MM.1S (cell line): ENCODE measurements at regions not wholly inside any gene's neighbourhood (a gene's known extent, or its start where the extent isn't known, plus 50 kb on each side); places are given as distances from the start of the nearest gene placed in this dataset.
A peak's percentile ranks its signal among the peaks of the same experiment; 100 is the strongest.

ENCODE experiments used
- DNase-seq: peaks from one replicate; pipeline ENCODE4 v3.0.0-alpha.2; 2015
- H2AFZ ChIP-seq: fragments of 300-600 bp; sonication (generic); 2 replicates; pipeline ENCODE4 v1.6.0; 2016; ENCODE audit warnings: antibody characterized with exemption, low read length
- H3F3A ChIP-seq: fragments of 300-600 bp; sonication (generic); 2 replicates; pipeline ENCODE4 v1.6.1; 2016; ENCODE audit warnings: mild to moderate bottlenecking, antibody characterized with exemption, low read length, moderate library complexity, mixed read lengths; ENCODE audit not compliant: insufficient read depth
- H3K27ac ChIP-seq: fragments of 300-600 bp; sonication (generic); 2 replicates; pipeline ENCODE4 v1.5.1; 2016; ENCODE audit warnings: mild to moderate bottlenecking, low read length
- H3K27me3 ChIP-seq: fragments of 300-600 bp; sonication (generic); replicated peaks from 2 replicates; pipeline ENCODE4 v1.6.0; 2016; ENCODE audit warnings: low read length; ENCODE audit not compliant: insufficient read depth
- H3K36me3 ChIP-seq: fragments of 300-600 bp; sonication (generic); replicated peaks from 2 replicates; pipeline ENCODE4 v1.6.1; 2016; ENCODE audit warnings: mild to moderate bottlenecking, low read length, mixed read lengths; ENCODE audit not compliant: insufficient read depth
- H3K4me1 ChIP-seq: fragments of 300-600 bp; sonication (generic); 2 replicates; pipeline ENCODE4 v1.6.1; 2016; ENCODE audit warnings: low read length, mixed read lengths
- H3K4me2 ChIP-seq: fragments of 300-600 bp; sonication (generic); 2 replicates; pipeline ENCODE4 v1.6.0; 2016; ENCODE audit warnings: low read depth, low read length
- H3K4me3 ChIP-seq: fragments of 300-600 bp; sonication (generic); 2 replicates; pipeline ENCODE4 v1.5.1; 2016; ENCODE audit warnings: low read length, mixed read lengths
- H3K79me2 ChIP-seq: fragments of 300-600 bp; sonication (generic); 2 replicates; pipeline ENCODE4 v1.6.1; 2016; ENCODE audit warnings: mixed run types, low read length, mixed read lengths
- H3K9ac ChIP-seq: fragments of 300-600 bp; sonication (generic); 2 replicates; pipeline ENCODE4 v1.6.1; 2016; ENCODE audit warnings: low read length, mixed read lengths
- H3K9me2 ChIP-seq: fragments of 300-600 bp; sonication (generic); replicated peaks from 2 replicates; pipeline ENCODE4 v1.6.1; 2016; ENCODE audit warnings: mild to moderate bottlenecking, low read length, mixed read lengths; ENCODE audit not compliant: insufficient read depth
- H3K9me3 ChIP-seq: fragments of 300-600 bp; sonication (generic); replicated peaks from 2 replicates; pipeline ENCODE4 v1.6.1; 2016; ENCODE audit warnings: mild to moderate bottlenecking, low read length, mixed read lengths; ENCODE audit not compliant: insufficient read depth
- H4K20me1 ChIP-seq: fragments of 300-600 bp; sonication (generic); 2 replicates; pipeline ENCODE4 v1.6.1; 2016; ENCODE audit warnings: mild to moderate bottlenecking, low read length, moderate library complexity, mixed read lengths; ENCODE audit not compliant: insufficient read depth
- EZH2 ChIP-seq: fragments of 300-600 bp; sonication (generic); optimal IDR thresholded peaks from 2 replicates; pipeline ENCODE3; 2017; ENCODE audit warnings: low read depth, mild to moderate bottlenecking, antibody characterized with exemption, low read length, mixed read lengths
- EZH2phosphoT487 ChIP-seq: fragments of 300-600 bp; sonication (generic); IDR thresholded peaks from 2 replicates; pipeline ENCODE4 v1.6.1; 2018; ENCODE audit warnings: antibody characterized with exemption, low read length
- TF ChIP-seq, protein P1 (sequence below): fragments of 300-600 bp; sonication (generic); IDR thresholded peaks from 2 replicates; pipeline ENCODE4 v1.5.1; 2016; ENCODE audit warnings: antibody characterized with exemption, low read length, mixed read lengths

DNA sequence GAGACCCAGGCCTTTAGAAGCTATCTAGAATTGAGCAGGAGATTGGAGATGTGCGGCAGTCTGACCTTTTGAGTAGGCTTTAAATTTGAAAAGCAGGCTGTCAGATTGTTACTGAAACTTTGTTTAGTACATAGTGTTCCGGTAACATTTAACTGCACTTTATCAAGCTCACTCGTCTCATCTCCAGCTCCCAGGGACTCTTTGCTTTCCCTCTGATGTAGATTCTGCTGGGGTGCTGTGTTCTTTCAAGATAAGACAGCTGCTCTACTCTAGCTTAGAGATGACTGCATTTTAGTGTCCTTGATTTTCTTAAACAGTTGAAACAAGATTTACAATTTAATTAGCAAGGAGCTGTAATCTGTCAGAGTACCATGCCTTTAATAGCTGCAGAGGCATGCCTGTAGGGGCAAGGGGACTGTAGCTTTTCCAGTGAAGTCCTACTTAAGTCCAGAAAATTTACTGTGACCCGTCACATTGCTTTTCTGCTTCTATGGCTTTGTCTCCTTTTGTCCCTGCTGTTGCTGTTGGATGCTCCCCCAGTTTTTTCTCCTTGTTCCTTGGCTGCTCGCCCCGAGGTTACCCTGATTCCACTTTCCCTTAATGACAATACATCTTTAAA lies 56.4 kb upstream of the MTPN start:
- H3K9me2 ChIP-seq: no peaks in the 10 kb centered on the region
- DNase-seq: no peak
- no peak overlapping the region for H3K4me3 ChIP-seq
- H3K9ac ChIP-seq: no peak overlapping the region
- H3F3A ChIP-seq: peaks cover 6% of the 10 kb centered on the region
- no peaks in the 10 kb centered on the region for H3K79me2 ChIP-seq
- H3K27ac ChIP-seq: no peak overlapping the region
- H3K9me3 ChIP-seq: no peaks in the 10 kb centered on the region
- no peak overlapping the region for H3K4me2 ChIP-seq
- no peaks in the 10 kb centered on the region for H3K27me3 ChIP-seq
- TF ChIP-seq, protein P1, sequence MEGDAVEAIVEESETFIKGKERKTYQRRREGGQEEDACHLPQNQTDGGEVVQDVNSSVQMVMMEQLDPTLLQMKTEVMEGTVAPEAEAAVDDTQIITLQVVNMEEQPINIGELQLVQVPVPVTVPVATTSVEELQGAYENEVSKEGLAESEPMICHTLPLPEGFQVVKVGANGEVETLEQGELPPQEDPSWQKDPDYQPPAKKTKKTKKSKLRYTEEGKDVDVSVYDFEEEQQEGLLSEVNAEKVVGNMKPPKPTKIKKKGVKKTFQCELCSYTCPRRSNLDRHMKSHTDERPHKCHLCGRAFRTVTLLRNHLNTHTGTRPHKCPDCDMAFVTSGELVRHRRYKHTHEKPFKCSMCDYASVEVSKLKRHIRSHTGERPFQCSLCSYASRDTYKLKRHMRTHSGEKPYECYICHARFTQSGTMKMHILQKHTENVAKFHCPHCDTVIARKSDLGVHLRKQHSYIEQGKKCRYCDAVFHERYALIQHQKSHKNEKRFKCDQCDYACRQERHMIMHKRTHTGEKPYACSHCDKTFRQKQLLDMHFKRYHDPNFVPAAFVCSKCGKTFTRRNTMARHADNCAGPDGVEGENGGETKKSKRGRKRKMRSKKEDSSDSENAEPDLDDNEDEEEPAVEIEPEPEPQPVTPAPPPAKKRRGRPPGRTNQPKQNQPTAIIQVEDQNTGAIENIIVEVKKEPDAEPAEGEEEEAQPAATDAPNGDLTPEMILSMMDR: no peak
- TF ChIP-seq EZH2phosphoT487 (no peak), EZH2 (no peak)
- no peaks in the 10 kb centered on the region for H4K20me1 ChIP-seq
- H2AFZ ChIP-seq: no peak overlapping the region
- H3K4me1 ChIP-seq: peaks cover 10% of the 10 kb centered on the region
- no peaks in the 10 kb centered on the region for H3K36me3 ChIP-seq

DNA sequence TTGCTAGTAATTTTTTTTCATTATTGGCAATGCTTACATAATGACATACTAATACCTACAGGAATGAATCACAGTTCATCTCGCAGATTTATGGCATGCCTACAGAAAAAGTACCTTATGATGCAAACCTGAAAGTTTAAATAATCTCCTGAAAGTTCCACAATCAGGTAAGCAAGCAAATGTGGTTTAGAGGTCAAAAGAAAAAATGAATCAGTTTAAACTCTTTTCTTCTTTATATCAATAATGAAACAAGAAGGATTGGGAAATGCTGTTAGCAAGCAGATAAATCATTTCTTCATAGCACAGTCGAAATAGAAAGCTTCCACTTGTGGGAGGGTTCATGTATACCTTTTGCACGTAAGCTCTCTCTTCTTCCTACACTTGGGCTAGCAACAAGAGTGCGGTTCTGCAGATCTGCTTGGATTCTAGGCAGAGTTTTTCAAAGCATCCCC lies 53.7 kb upstream of the MTPN start:
- H3K4me1 ChIP-seq: peaks cover 10% of the 10 kb centered on the region
- H2AFZ ChIP-seq: no peak overlapping the region
- H3K27me3 ChIP-seq: no peaks in the 10 kb centered on the region; the same call in 1 of the 2 replicates
- DNase-seq: peak; percentile 83
- no peaks in the 10 kb centered on the region for H3K9me3 ChIP-seq
- H3K36me3 ChIP-seq: no peaks in the 10 kb centered on the region
- H3K9ac ChIP-seq: no peak overlapping the region
- peak overlapping the region; percentile 2 for H3K4me3 ChIP-seq
- TF ChIP-seq EZH2 (no peak), EZH2phosphoT487 (no peak)
- TF ChIP-seq, protein P1: no peak
- no peaks in the 10 kb centered on the region for H3K9me2 ChIP-seq
- H3F3A ChIP-seq: peaks cover 6% of the 10 kb centered on the region
- peak overlapping the region; percentile 15; the same call in 1 of the 2 replicates for H3K27ac ChIP-seq
- H4K20me1 ChIP-seq: no peaks in the 10 kb centered on the region
- H3K4me2 ChIP-seq: peak overlapping the region; percentile 45
- H3K79me2 ChIP-seq: no peaks in the 10 kb centered on the region

DNA sequence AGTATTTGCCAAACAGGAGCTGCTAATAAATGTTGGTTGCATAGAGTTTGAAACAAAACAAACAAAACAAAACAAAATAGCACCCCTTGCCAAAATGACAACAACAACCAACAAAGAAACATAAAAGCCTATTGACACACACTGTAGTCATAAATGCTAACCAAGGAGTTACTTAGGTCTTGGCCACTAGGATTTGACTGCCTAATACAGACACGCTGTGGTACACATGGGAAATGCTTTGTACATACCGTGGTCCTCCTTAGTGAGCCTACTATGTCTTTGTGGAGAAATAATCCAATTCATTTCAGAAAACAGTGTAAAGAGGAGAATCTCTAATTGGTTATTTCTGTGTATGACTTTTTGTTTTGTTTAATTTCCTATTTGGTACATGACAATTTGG lies 53.2 kb upstream of the MTPN start:
- Histone ChIP-seq H3K9me2 (no peaks in the 10 kb centered on the region), H3K27me3 (no peaks in the 10 kb centered on the region; the same call in 1 of the 2 replicates)
- TF ChIP-seq, protein P1: no peak
- no peak for TF ChIP-seq EZH2phosphoT487
- TF ChIP-seq EZH2: no peak

More for the DNA sequence above, 53.2 kb upstream of the MTPN start:
- Histone ChIP-seq H3K27ac (no peak overlapping the region), H3K4me1 (peaks cover 10% of the 10 kb centered on the region), H4K20me1 (no peaks in the 10 kb centered on the region), H3K79me2 (no peaks in the 10 kb centered on the region), H3K9ac (no peak overlapping the region), H3F3A (peaks cover 6% of the 10 kb centered on the region), H3K36me3 (no peaks in the 10 kb centered on the region), H3K4me3 (no peak overlapping the region), H3K9me3 (no peaks in the 10 kb centered on the region), H2AFZ (no peak overlapping the region), H3K4me2 (no peak overlapping the region)
- DNase-seq: no peak
